ENCODE measurements at regions not wholly inside any gene's neighbourhood (a gene's known extent, or its start where the extent isn't known, plus 50 kb on each side); places are given as distances from the start of the nearest gene placed in this dataset.

GRCh38 chr9:23557689-23558088, 268.4 kb downstream of the ELAVL2 start:
- TF ChIP-seq CTCF (IDR thresholded peaks at IDR 0.05) (no peak), ZFX (IDR thresholded peaks at IDR 0.05; ENCODE audit: borderline replicate concordance) (no peak)
